ENCODE measurements at regions not wholly inside any gene's neighbourhood (a gene's known extent, or its start where the extent isn't known, plus 50 kb on each side); places are given as distances from the start of the nearest gene placed in this dataset.
A peak's percentile ranks its signal among the peaks of the same experiment; 100 is the strongest.

GRCh38 chr6:159441704-159441981 lies 251.4 kb downstream of the SOD2 start:
- no peak for TF ChIP-seq CTCF (conservative IDR thresholded peaks at IDR 0.05; ENCODE audit: control insufficient read depth, insufficient read depth, low read depth, low read length)
- no peak overlapping the region for H3K4me3 ChIP-seq (ENCODE audit: control insufficient read depth, low read depth, low read length)
- DNase-seq (ENCODE audit: low read depth), result no peak

GRCh38 chr6:159440911-159441703 lies 251.9 kb downstream of the SOD2 start:
- no peak overlapping the region for H3K4me3 ChIP-seq (ENCODE audit: control insufficient read depth, low read depth, low read length)
- DNase-seq (ENCODE audit: low read depth), result peak; percentile 65
- TF ChIP-seq CTCF (conservative IDR thresholded peaks at IDR 0.05; ENCODE audit: control insufficient read depth, insufficient read depth, low read depth, low read length), result no peak

- H3K4me3 ChIP-seq (ENCODE audit: control insufficient read depth, low read depth, low read length), result no peak overlapping the region
- TF ChIP-seq CTCF (conservative IDR thresholded peaks at IDR 0.05; ENCODE audit: control insufficient read depth, insufficient read depth, low read depth, low read length), result no peak
- no peak for DNase-seq (ENCODE audit: low read depth)
Measured at GRCh38 chr6:159440349-159440748, 252.7 kb downstream of the SOD2 start.

- no peak for TF ChIP-seq CTCF (conservative IDR thresholded peaks at IDR 0.05; ENCODE audit: control insufficient read depth, insufficient read depth, low read depth, low read length)
- no peak for DNase-seq (ENCODE audit: low read depth)
- H3K4me3 ChIP-seq (ENCODE audit: control insufficient read depth, low read depth, low read length), result no peak overlapping the region
Measured at GRCh38 chr6:159439651-159440050, 253.4 kb downstream of the SOD2 start.

- no peak for TF ChIP-seq CTCF (conservative IDR thresholded peaks at IDR 0.05; ENCODE audit: control insufficient read depth, insufficient read depth, low read depth, low read length)
- H3K4me3 ChIP-seq (ENCODE audit: control insufficient read depth, low read depth, low read length), result no peak overlapping the region
- DNase-seq (ENCODE audit: low read depth), result no peak
Measured at GRCh38 chr6:159438106-159438505, 254.9 kb downstream of the SOD2 start.

- DNase-seq (ENCODE audit: low read depth), result no peak
- no peak overlapping the region for H3K4me3 ChIP-seq (ENCODE audit: control insufficient read depth, low read depth, low read length)
- no peak for TF ChIP-seq CTCF (conservative IDR thresholded peaks at IDR 0.05; ENCODE audit: control insufficient read depth, insufficient read depth, low read depth, low read length)
Measured at GRCh38 chr6:159436581-159436980, 256.5 kb downstream of the SOD2 start.

- TF ChIP-seq CTCF (conservative IDR thresholded peaks at IDR 0.05; ENCODE audit: control insufficient read depth, insufficient read depth, low read depth, low read length), result no peak
- H3K4me3 ChIP-seq (ENCODE audit: control insufficient read depth, low read depth, low read length), result no peak overlapping the region
Measured at GRCh38 chr6:159435701-159436100, 257.3 kb downstream of the SOD2 start.

More at GRCh38 chr6:159435701-159436100, 257.3 kb downstream of the SOD2 start:
- no peak for DNase-seq (ENCODE audit: low read depth)

All from fibroblast of mammary gland (primary cell).